Tibial nerve (tissue), 4 donors: ENCODE measurements at regions not wholly inside any gene's neighbourhood (a gene's known extent, or its start where the extent isn't known, plus 50 kb on each side); places are given as distances from the start of the nearest gene placed in this dataset.

Experiments used
- DNase-seq, 2 donors: peaks; one replicate each; pipeline ENCODE4 v3.0.0-alpha.2; 2019; ENCODE audit warnings: low spot score in 2 of 2
- H3K27ac ChIP-seq, 4 donors: fragments of 200-600 bp; sonication (generic) in 3 of 4; one replicate each; pipeline ENCODE4 v1.5.1; 2017 to 2019; ENCODE audit warnings: mild to moderate bottlenecking in 1 of 4
- H3K27me3 ChIP-seq, 2 donors: fragments of 200-600 bp; sonication (generic) in 1 of 2; one replicate each; pipeline versions ENCODE4 v1.5.1 to v1.6.0; 2017 to 2019
- H3K36me3 ChIP-seq, 3 donors: fragments of 200-600 bp; sonication (generic); one replicate each; pipeline ENCODE4 v1.5.1; 2018 to 2019
- H3K4me1 ChIP-seq, 4 donors: fragments of 200-600 bp; sonication (generic) in 3 of 4; one replicate each; pipeline ENCODE4 v1.5.1; 2017 to 2019
- H3K4me3 ChIP-seq, 4 donors: fragments of 200-600 bp; sonication (generic) in 3 of 4; one replicate each; pipeline ENCODE4 v1.5.1; 2017 to 2019; ENCODE audit warnings: mild to moderate bottlenecking in 1 of 4, moderate library complexity in 1 of 4
- H3K9me3 ChIP-seq, 4 donors: fragments of 200-600 bp; sonication (generic) in 3 of 4; one replicate each; pipeline ENCODE4 v1.5.1; 2017 to 2019
- CTCF ChIP-seq, 5 experiments: fragments of 200-600 bp in 3 of 5; fragments of 450-650 bp in 2 of 5; sonication (generic) in 3 of 5; IDR thresholded peaks; one replicate each; pipeline ENCODE4 v1.5.1; 2016 to 2019; ENCODE audit warnings: antibody characterized with exemption in 5 of 5, mild to moderate bottlenecking in 3 of 5, moderate library complexity in 2 of 5
- EP300 ChIP-seq, 2 donors: sonication (generic); formaldehyde crosslinking; IDR thresholded peaks; one replicate each; pipeline ENCODE4 v1.6.1; 2017; ENCODE audit warnings: antibody characterized with exemption in 2 of 2, mild to moderate bottlenecking in 1 of 2
- POLR2A ChIP-seq, 2 donors: fragments of 450-650 bp; IDR thresholded peaks; one replicate each; pipeline ENCODE4 v1.6.1; 2017; ENCODE audit warnings: antibody characterized with exemption in 2 of 2, mild to moderate bottlenecking in 2 of 2, moderate library complexity in 2 of 2
- WGBS, 2 donors: methylation state at CpG; one replicate each; pipeline ENCODE4 v1.1.5; 2018; 5-methylcytosine and 5-hydroxymethylcytosine counted together

GRCh38 chr4:171565130-171565788, 247.9 kb upstream of the GALNTL6 start:
- Histone ChIP-seq H3K9me3 (no peaks in the 10 kb centered on the region), H3K27ac (no peak overlapping the region), H3K27me3 (no peaks in the 10 kb centered on the region), H3K4me1 (no peaks in the 10 kb centered on the region), H3K4me3 (no peak overlapping the region), H3K36me3 (no peaks in the 10 kb centered on the region)
- DNase-seq = no peak
- TF ChIP-seq EP300 (IDR thresholded peaks at IDR 0.05) = no peak
- TF ChIP-seq CTCF (IDR thresholded peaks at IDR 0.05) = no peak
- TF ChIP-seq POLR2A (IDR thresholded peaks at IDR 0.05) = no peak
- 62 to 72% methylated on average over 5 of the region's 5 CpGs for WGBS, 2 donors

GRCh38 chr4:171561419-171561818, 251.8 kb upstream of the GALNTL6 start:
- WGBS, 2 donors = 84 to 97% methylated on average over 1 of the region's 1 CpG

GRCh38 chr4:171553961-171554360, 259.2 kb upstream of the GALNTL6 start:
- WGBS, 2 donors = 88 to 90% methylated on average over 5 of the region's 5 CpGs
- DNase-seq = no peak
- H3K9me3 ChIP-seq = no peaks in the 10 kb centered on the region
- no peak overlapping the region for H3K4me3 ChIP-seq
- H3K27ac ChIP-seq = no peak overlapping the region
- no peaks in the 10 kb centered on the region for H3K4me1 ChIP-seq
- TF ChIP-seq EP300 (IDR thresholded peaks at IDR 0.05) (no peak), POLR2A (IDR thresholded peaks at IDR 0.05) (no peak), CTCF (IDR thresholded peaks at IDR 0.05) (no peak)
- H3K36me3 ChIP-seq = no peaks in the 10 kb centered on the region
- no peaks in the 10 kb centered on the region for H3K27me3 ChIP-seq

More at GRCh38 chr4:171561419-171561818, 251.8 kb upstream of the GALNTL6 start:
- no peak overlapping the region for H3K4me3 ChIP-seq
- no peak for TF ChIP-seq POLR2A (IDR thresholded peaks at IDR 0.05)
- TF ChIP-seq EP300 (IDR thresholded peaks at IDR 0.05) = no peak
- no peak for TF ChIP-seq CTCF (IDR thresholded peaks at IDR 0.05)
- no peaks in the 10 kb centered on the region for H3K27me3 ChIP-seq
- DNase-seq = no peak
- H3K9me3 ChIP-seq = no peaks in the 10 kb centered on the region
- no peaks in the 10 kb centered on the region for H3K36me3 ChIP-seq
- H3K4me1 ChIP-seq = no peaks in the 10 kb centered on the region
- H3K27ac ChIP-seq = no peak overlapping the region

GRCh38 chr4:171542640-171543039, 270.6 kb upstream of the GALNTL6 start:
- no peak for DNase-seq

More at GRCh38 chr4:171542640-171543039, 270.6 kb upstream of the GALNTL6 start:
- H3K27ac ChIP-seq = no peak overlapping the region
- no peaks in the 10 kb centered on the region for H3K27me3 ChIP-seq
- no peaks in the 10 kb centered on the region for H3K36me3 ChIP-seq
- TF ChIP-seq CTCF (IDR thresholded peaks at IDR 0.05) (no peak), EP300 (IDR thresholded peaks at IDR 0.05) (no peak), POLR2A (IDR thresholded peaks at IDR 0.05) (no peak)
- no peaks in the 10 kb centered on the region for H3K9me3 ChIP-seq
- H3K4me3 ChIP-seq = no peak overlapping the region
- 74 to 82% methylated on average over 2 of the region's 2 CpGs for WGBS, 2 donors
- no peaks in the 10 kb centered on the region for H3K4me1 ChIP-seq
